OCI-LY1 (cell line): ENCODE measurements at regions not wholly inside any gene's neighbourhood (a gene's known extent, or its start where the extent isn't known, plus 50 kb on each side); places are given as distances from the start of the nearest gene placed in this dataset.

Source experiments
- CTCF ChIP-seq: fragments of 200-600 bp; sonication (generic), shearing (Covaris generic); IDR thresholded peaks from 2 replicates; pipeline ENCODE4 v1.5.1; 2017; ENCODE audit warnings: mild to moderate bottlenecking, antibody characterized with exemption, low read length, moderate library complexity, mixed read lengths
- EZH2 ChIP-seq: fragments of 200-600 bp; sonication (generic), shearing (Covaris generic); IDR thresholded peaks from 2 replicates; pipeline ENCODE4 v1.8.0; 2017; ENCODE audit warnings: borderline replicate concordance, mixed run types, mild to moderate bottlenecking, antibody characterized with exemption, low read length, moderate library complexity, mixed read lengths

DNA sequence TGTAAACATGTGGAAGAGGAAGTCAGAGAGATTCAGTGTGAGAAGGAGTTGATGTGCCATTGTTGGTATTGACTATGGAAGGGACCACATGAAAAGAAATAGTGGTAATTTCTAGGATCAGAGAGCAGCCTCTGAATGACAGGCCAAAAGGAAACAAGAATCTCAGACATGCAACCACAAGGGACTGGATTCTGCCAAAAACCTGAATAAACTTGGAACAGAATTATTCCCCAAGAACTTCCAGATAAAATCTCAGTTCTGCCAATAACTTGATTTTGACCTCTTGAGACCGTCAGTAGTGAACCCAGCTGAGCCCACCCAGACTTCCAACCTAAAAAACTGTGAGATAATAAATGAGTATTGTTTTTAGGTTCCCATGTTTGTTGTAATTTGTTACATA, 653.6 kb upstream of the NR3C2 start:
- TF ChIP-seq CTCF (no peak), EZH2 (no peak)
